ENCODE measurements at regions not wholly inside any gene's neighbourhood (a gene's known extent, or its start where the extent isn't known, plus 50 kb on each side); places are given as distances from the start of the nearest gene placed in this dataset.

DNA sequence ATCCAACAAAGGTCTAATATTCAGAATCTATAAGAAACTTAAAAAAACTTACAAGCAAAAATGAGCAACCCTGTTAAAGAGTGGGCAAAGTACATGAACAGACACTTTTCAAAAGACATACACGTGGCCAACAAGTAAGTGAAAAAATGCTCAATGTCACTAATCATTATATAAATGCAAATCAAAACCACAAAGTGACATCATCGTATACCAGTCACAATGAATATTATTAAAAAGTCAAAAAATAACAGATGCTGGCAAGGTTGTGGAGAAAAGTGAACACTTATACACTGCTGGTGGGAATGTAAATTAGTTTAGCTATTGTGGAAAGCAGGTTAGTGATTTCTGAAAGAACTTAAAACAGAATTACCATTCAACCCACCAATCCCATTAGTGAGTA, 199.1 kb downstream of the SNAPC1 start:
- Histone ChIP-seq H3K9me3 (no peaks in the 10 kb centered on the region), H3K4me1 (replicated peaks) (no peaks in the 10 kb centered on the region), H3K36me3 (no peaks in the 10 kb centered on the region), H3K27me3 (replicated peaks; ENCODE audit: insufficient read depth) (no peaks in the 10 kb centered on the region), H3K27ac (no peak overlapping the region), H3K4me3 (no peak overlapping the region)
- TF ChIP-seq POLR2AphosphoS5 (IDR thresholded peaks at IDR 0.05) (no peak), POLR2A (IDR thresholded peaks at IDR 0.05) (no peak)
- TF ChIP-seq, protein P1, sequence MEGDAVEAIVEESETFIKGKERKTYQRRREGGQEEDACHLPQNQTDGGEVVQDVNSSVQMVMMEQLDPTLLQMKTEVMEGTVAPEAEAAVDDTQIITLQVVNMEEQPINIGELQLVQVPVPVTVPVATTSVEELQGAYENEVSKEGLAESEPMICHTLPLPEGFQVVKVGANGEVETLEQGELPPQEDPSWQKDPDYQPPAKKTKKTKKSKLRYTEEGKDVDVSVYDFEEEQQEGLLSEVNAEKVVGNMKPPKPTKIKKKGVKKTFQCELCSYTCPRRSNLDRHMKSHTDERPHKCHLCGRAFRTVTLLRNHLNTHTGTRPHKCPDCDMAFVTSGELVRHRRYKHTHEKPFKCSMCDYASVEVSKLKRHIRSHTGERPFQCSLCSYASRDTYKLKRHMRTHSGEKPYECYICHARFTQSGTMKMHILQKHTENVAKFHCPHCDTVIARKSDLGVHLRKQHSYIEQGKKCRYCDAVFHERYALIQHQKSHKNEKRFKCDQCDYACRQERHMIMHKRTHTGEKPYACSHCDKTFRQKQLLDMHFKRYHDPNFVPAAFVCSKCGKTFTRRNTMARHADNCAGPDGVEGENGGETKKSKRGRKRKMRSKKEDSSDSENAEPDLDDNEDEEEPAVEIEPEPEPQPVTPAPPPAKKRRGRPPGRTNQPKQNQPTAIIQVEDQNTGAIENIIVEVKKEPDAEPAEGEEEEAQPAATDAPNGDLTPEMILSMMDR (IDR thresholded peaks at IDR 0.05) = no peak
- no peak for DNase-seq (ENCODE audit: low spot score)
- intact Hi-C loops (cut with DNase I) = no loop called here
- 92% methylated on average over 2 of the region's 2 CpGs for WGBS

DNA sequence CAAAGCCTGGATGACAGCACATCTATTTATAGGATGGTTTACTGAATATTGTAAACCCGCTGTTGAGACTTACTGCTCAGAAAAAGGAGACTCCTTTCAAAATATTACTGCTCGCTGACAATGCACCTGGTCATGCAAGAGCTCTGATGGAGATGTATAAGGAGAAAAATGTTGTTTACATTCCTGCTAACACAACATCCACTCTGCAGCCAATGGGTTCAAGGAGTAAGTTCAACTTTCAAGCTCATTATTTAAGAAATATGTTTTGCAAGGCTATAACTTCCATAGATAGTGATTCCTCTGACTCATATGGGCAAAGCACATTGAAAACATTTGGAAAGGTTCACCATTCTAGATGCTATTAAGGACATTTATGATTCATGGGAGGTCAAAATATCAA, 201.7 kb downstream of the SNAPC1 start:
- H3K27me3 ChIP-seq (replicated peaks; ENCODE audit: insufficient read depth) = no peaks in the 10 kb centered on the region
- no peak overlapping the region for H3K4me3 ChIP-seq
- intact Hi-C loops (cut with DNase I) = no loop called here
- H3K4me1 ChIP-seq (replicated peaks) = no peaks in the 10 kb centered on the region
- no peaks in the 10 kb centered on the region for H3K36me3 ChIP-seq
- no peaks in the 10 kb centered on the region for H3K9me3 ChIP-seq
- no peak for DNase-seq (ENCODE audit: low spot score)
- TF ChIP-seq, protein P1 (IDR thresholded peaks at IDR 0.05) = no peak
- TF ChIP-seq POLR2AphosphoS5 (IDR thresholded peaks at IDR 0.05) (no peak), POLR2A (IDR thresholded peaks at IDR 0.05) (no peak)
- H3K27ac ChIP-seq = no peak overlapping the region
- 97% methylated on average over 2 of the region's 2 CpGs for WGBS

DNA sequence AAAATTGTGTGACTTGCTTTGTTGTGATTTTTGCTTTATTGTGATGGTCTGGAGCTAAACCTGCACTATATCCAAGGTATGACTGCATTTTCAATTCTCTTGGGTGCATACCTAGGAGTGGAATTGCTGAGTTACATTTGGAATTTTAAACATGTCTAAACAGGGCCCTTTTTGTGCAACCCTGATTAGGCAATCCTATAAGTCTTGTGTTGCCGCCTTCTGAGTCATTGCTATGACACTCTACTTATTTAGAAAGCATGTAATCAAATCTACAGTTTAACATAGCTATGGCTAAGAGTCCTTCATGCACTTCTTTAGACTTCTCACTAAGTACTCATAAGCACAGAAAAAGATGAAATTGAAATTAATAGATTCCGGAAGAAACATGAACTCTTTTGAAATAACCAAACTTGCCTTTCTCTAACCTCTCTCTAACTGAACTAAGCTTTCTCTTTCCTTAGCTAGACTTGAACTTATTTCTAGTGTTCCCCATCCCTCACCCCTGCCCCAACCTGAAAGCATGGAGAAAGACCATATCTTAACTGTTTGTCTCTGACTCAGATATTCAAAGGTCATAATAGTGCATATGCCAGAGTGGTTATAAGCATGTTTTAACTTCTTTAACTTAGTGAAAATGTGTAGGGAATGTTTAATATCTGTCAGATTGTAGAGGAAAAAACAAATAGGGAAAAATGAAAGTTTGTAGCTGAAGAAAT, 203.0 kb downstream of the SNAPC1 start:
- DNase-seq (ENCODE audit: low spot score) = no peak
- no peak for TF ChIP-seq POLR2A (IDR thresholded peaks at IDR 0.05)
- TF ChIP-seq, protein P1 (IDR thresholded peaks at IDR 0.05) = no peak
- no peak for TF ChIP-seq POLR2AphosphoS5 (IDR thresholded peaks at IDR 0.05)
- Histone ChIP-seq H3K27ac (no peak overlapping the region), H3K4me3 (no peak overlapping the region), H3K9me3 (no peaks in the 10 kb centered on the region), H3K4me1 (replicated peaks) (no peaks in the 10 kb centered on the region), H3K27me3 (replicated peaks; ENCODE audit: insufficient read depth) (no peaks in the 10 kb centered on the region), H3K36me3 (no peaks in the 10 kb centered on the region)
- intact Hi-C loops (cut with DNase I) = no loop called here
- WGBS = 86% methylated on average over 2 of the region's 2 CpGs

DNA sequence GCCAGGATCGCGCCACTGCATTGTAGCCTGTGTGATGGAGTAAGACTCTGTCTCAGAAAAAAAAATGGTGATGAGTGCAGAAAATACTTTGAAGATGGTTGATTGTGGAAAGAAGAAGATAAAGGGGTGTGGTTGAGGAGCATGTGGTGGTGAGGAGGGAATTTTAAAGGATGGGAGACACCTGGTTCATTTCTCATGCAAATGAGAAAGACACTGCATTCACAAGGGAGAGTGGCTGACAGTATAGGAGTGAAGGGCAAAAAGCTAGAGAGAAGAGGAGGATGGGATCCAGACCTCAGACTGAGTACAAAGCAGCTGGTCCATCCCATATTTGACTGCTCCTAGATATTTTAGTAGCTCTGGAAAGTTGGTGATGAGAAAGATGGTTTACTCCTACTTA, 206.0 kb downstream of the SNAPC1 start:
- Histone ChIP-seq H3K4me1 (replicated peaks) (no peaks in the 10 kb centered on the region), H3K4me3 (no peak overlapping the region), H3K27ac (no peak overlapping the region), H3K9me3 (no peaks in the 10 kb centered on the region), H3K36me3 (no peaks in the 10 kb centered on the region), H3K27me3 (replicated peaks; ENCODE audit: insufficient read depth) (no peaks in the 10 kb centered on the region)
- TF ChIP-seq POLR2A (IDR thresholded peaks at IDR 0.05) (no peak), POLR2AphosphoS5 (IDR thresholded peaks at IDR 0.05) (no peak)
- TF ChIP-seq, protein P1 (IDR thresholded peaks at IDR 0.05) = no peak
- intact Hi-C loops (cut with DNase I) = no loop called here
- 96% methylated on average over 2 of the region's 2 CpGs for WGBS
- DNase-seq (ENCODE audit: low spot score) = no peak

DNA sequence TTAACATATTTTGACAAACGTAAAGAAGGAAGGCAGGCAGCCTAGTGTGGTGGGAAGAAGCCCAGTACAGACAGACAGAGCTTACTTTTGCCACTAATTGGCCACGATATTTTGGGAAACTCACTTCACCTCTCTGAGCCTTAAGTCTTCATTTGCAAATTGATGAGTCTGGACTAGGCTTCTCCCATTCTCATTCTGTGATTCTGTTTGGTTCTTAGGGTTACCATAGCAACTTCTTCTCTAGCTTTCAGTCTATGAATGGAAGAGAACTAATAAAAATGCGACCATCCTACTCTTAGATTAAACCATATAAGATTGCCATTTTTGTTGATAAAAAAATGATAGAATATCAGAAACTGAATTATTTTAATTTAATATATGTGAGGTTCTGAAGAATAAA, 210.5 kb downstream of the SNAPC1 start:
- no peaks in the 10 kb centered on the region for H3K36me3 ChIP-seq
- H3K4me3 ChIP-seq = no peak overlapping the region
- no peak for TF ChIP-seq POLR2AphosphoS5 (IDR thresholded peaks at IDR 0.05)
- TF ChIP-seq, protein P1 (IDR thresholded peaks at IDR 0.05) = no peak
- no peak for TF ChIP-seq POLR2A (IDR thresholded peaks at IDR 0.05)
- intact Hi-C loops (cut with DNase I) = no loop called here
- no peak for DNase-seq (ENCODE audit: low spot score)
- WGBS = 69% methylated on average over 3 of the region's 3 CpGs
- no peak overlapping the region for H3K27ac ChIP-seq
- H3K27me3 ChIP-seq (replicated peaks; ENCODE audit: insufficient read depth) = no peaks in the 10 kb centered on the region
- no peaks in the 10 kb centered on the region for H3K9me3 ChIP-seq
- no peaks in the 10 kb centered on the region for H3K4me1 ChIP-seq (replicated peaks)
